GM06990 (cell line): ENCODE measurements at regions not wholly inside any gene's neighbourhood (a gene's known extent, or its start where the extent isn't known, plus 50 kb on each side); places are given as distances from the start of the nearest gene placed in this dataset.

ENCODE experiments used
- DNase-seq: peaks from one replicate; pipeline ENCODE4 v3.0.0-alpha.2; 2011; ENCODE audit not compliant: insufficient read length; ENCODE audit errors: extremely low read depth
- H3K27me3 ChIP-seq: replicated peaks from 2 replicates; pipeline ENCODE4 v1.6.0; 2011; ENCODE audit warnings: low read length; ENCODE audit not compliant: control insufficient read depth, insufficient read depth
- H3K36me3 ChIP-seq: 2 replicates; pipeline ENCODE4 v1.5.1; 2011; ENCODE audit warnings: low read length; ENCODE audit not compliant: control insufficient read depth, insufficient read depth
- H3K4me3 ChIP-seq: replicated peaks from 2 replicates; pipeline ENCODE4 v1.5.1; 2011; ENCODE audit warnings: low read depth, mild to moderate bottlenecking, control low read depth, low read length
- CTCF ChIP-seq: IDR thresholded peaks from 2 replicates; pipeline ENCODE4 v1.5.1; 2011; ENCODE audit warnings: low read length, control low read depth, mild to moderate bottlenecking, inconsistent platforms; ENCODE audit not compliant: insufficient read depth, poor library complexity, severe bottlenecking

DNA sequence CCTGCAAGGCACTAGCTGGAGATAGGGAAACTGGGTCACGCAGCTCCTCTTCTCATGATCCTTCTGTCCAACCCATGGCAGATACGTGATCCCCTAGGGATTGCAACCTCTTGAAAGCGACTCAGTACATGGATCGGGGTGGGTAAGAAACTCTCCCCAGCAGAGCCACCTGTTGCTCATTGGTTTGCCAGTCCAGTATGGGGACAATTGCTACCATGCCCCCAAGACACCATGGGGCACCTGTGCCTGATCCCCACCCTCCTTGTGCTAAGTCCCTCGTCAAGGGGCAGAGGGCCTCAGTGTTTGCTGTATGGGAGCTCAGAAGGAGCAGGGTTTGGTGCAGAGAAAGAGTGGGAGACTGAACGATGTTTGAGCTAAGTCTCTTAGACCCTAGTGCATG, 500.9 kb downstream of the ENC1 start:
- no peaks in the 10 kb centered on the region for H3K27me3 ChIP-seq
- TF ChIP-seq CTCF: no peak
- no peaks in the 10 kb centered on the region for H3K36me3 ChIP-seq
- DNase-seq: no peak
- H3K4me3 ChIP-seq: no peak overlapping the region

- Histone ChIP-seq H3K27me3 (no peaks in the 10 kb centered on the region), H3K4me3 (no peak overlapping the region), H3K36me3 (no peaks in the 10 kb centered on the region)
- no peak for TF ChIP-seq CTCF
- no peak for DNase-seq
Measured at GRCh38 chr5:74138721-74139120, 501.8 kb downstream of the ENC1 start.

DNA sequence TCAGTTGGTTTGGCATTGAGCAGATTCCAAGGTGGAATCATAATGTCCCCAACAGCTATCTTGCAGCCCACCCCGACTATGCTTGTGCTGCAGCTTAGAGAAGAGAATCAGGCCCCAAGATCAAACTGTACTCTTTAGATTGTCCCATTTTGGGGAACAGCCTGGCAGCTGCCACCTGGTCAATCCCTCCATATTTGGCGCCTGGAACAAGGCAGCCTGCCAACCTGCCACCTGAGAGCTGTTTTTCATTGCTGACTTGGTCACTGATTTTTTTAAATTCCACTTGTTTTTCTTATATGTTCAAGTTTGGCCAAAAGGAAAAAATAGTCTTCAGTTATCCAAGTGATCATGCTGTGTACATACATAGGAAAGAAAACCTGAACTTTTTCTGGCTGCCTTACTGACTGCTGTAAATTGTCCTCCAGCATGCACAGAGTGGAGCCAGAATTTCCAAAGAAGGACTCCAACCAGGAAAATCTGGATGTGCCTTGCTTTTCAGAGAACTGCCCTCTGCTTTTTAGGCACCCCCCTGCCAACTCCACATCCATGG, 504.2 kb downstream of the ENC1 start:
- Histone ChIP-seq H3K36me3 (no peaks in the 10 kb centered on the region), H3K4me3 (no peak overlapping the region), H3K27me3 (no peaks in the 10 kb centered on the region)
- no peak for DNase-seq
- no peak for TF ChIP-seq CTCF

DNA sequence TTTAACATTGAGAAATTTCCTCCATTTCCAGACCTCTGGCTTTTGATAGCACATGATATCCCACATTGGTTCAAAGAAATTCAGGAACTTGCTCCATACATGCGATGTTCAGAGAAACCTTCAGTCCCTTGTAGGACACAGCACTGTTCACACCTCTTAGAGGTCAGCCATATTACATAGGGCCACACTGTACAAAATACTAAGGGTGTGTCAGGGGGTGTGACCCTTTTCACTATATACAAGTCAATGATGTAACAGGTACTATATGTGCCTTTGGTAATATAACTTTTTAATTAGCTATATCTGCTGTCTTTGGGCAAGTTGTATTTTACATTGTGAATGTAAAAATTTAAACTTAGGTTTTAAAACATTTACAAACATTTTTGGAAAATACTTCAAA, 505.5 kb downstream of the ENC1 start:
- H3K4me3 ChIP-seq: no peak overlapping the region
- no peak for DNase-seq
- no peak for TF ChIP-seq CTCF
- H3K36me3 ChIP-seq: no peaks in the 10 kb centered on the region
- no peaks in the 10 kb centered on the region for H3K27me3 ChIP-seq

- Histone ChIP-seq H3K36me3 (no peaks in the 10 kb centered on the region), H3K4me3 (no peak overlapping the region), H3K27me3 (no peaks in the 10 kb centered on the region; the same call in 1 of the 2 replicates)
- DNase-seq: no peak
- TF ChIP-seq CTCF: no peak
Measured at GRCh38 chr5:74132485-74132884, 506.5 kb downstream of the ARHGEF28 start.

DNA sequence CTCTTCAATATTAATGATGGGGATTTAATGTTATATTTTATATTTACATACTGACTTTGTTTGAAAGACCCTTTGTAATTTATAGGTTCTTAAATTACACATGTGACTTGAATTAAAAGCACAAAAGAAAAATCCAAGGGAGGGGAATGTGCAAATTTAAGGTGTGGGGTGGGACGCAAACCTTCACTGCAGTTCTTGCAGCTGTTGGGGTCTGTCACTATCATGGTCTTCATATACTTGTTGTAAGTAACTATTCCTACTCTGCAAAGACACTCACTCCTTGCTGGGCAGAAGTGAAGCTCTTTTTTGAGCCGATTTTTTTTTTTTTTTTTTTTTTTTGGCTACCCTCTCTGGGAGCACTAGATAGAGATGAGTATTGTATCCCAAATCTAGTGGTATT, 505.3 kb downstream of the ARHGEF28 start:
- no peaks in the 10 kb centered on the region for H3K36me3 ChIP-seq
- TF ChIP-seq CTCF: no peak
- no peaks in the 10 kb centered on the region; the same call in 1 of the 2 replicates for H3K27me3 ChIP-seq
- no peak overlapping the region for H3K4me3 ChIP-seq
- no peak for DNase-seq
